HCT116 (cell line): ENCODE measurements at regions not wholly inside any gene's neighbourhood (a gene's known extent, or its start where the extent isn't known, plus 50 kb on each side); places are given as distances from the start of the nearest gene placed in this dataset.

Source experiments
- ATAC-seq: fragments of 200-7000 bp; cut with Tn5 transposase; 2 replicates; pipeline ENCODE4 v1.9.1; 2020; ENCODE audit warnings: mild to moderate bottlenecking, moderate library complexity
- BruUV-seq: library from RNA; stranded (reverse); fragments of 400-500 nt; replicated peaks from 2 replicates; lab custom pipeline; 2021; lab: Mats Ljungman, UMichigan
- CTCF ChIA-PET: fragments of 300-600 bp; sonication (Branson Sonifier 250); formaldehyde crosslinking; loops from one replicate; lab custom pipeline; 2021; ENCODE audit warnings: antibody characterized with exemption; lab: Charles Lee
- POLR2A ChIA-PET: fragments of 300-600, 350-600 bp; sonication (Branson Sonifier 250); formaldehyde crosslinking; loops from one replicate; lab custom pipeline; 2021; ENCODE audit warnings: antibody characterized with exemption; lab: Charles Lee
- RAD21 ChIA-PET, 2 experiments: fragments of 300-600 bp; sonication (Branson Sonifier 250); formaldehyde crosslinking; loops; one replicate each; lab custom pipeline; 2023; ENCODE audit warnings: low total read pairs in 2 of 2; ENCODE audit not compliant: uncharacterized antibody in 2 of 2, unreplicated experiment in 2 of 2, low non-redundant PET in 1 of 2; lab: Charles Lee
- DNase-seq: peaks from one replicate; pipeline ENCODE4 v3.0.0-alpha.2; 2010; ENCODE audit warnings: low read depth, low spot score
- H2AFZ ChIP-seq: fragments of 200-600 bp; shearing (Covaris generic), sonication (generic); 2 replicates; pipeline ENCODE4 v1.6.1; 2017; ENCODE audit warnings: low read depth, mixed run types, mixed read lengths, antibody characterized with exemption, low read length; ENCODE audit not compliant: poor library complexity, severe bottlenecking
- H3K27ac ChIP-seq: 2 replicates; pipeline ENCODE4 v1.5.1; 2012; ENCODE audit warnings: low read depth, low read length
- H3K27me3 ChIP-seq: fragments of 200-600 bp; sonication (generic); 2 replicates; pipeline ENCODE4 v1.6.1; 2016; ENCODE audit warnings: mixed run types, low read length, mixed read lengths; ENCODE audit not compliant: insufficient read depth
- H3K36me3 ChIP-seq, 2 experiments: fragments of 200-500 bp in 1 of 2; fragments of 200-600 bp in 1 of 2; sonication (Bioruptor generic) in 1 of 2; sonication (generic) in 1 of 2; 2 replicates each; pipeline versions ENCODE4 v1.5.1 to v1.6.1; 2014 to 2016; ENCODE audit warnings: low read length in 2 of 2, inconsistent platforms in 1 of 2, mixed read lengths in 1 of 2, mixed run types in 1 of 2; ENCODE audit not compliant: insufficient read depth in 2 of 2, control insufficient read depth in 1 of 2
- H3K4me1 ChIP-seq, 2 experiments: fragments of 200-600 bp in 1 of 2; sonication (generic) in 1 of 2; 2 replicates each; pipeline versions ENCODE4 v1.5.1 to v1.6.1; 2012 to 2017; ENCODE audit warnings: low read length in 2 of 2, inconsistent platforms in 1 of 2, mild to moderate bottlenecking in 1 of 2, mixed read lengths in 1 of 2, mixed run types in 1 of 2, moderate library complexity in 1 of 2; ENCODE audit not compliant: insufficient read depth in 2 of 2, control insufficient read depth in 1 of 2
- H3K4me2 ChIP-seq: fragments of 200-600 bp; sonication (generic); 2 replicates; pipeline ENCODE4 v1.6.1; 2017; ENCODE audit warnings: mixed run types, low read length, mixed read lengths
- H3K4me3 ChIP-seq, 2 experiments: fragments of 200-600 bp in 1 of 2; sonication (generic) in 1 of 2; replicated peaks in 1 of 2; 2 replicates each; pipeline ENCODE4 v1.5.1; 2011 to 2016; ENCODE audit warnings: low read length in 2 of 2, control low read depth in 1 of 2, low read depth in 1 of 2, mild to moderate bottlenecking in 1 of 2, mixed read lengths in 1 of 2, mixed run types in 1 of 2
- H3K79me2 ChIP-seq: fragments of 200-600 bp; sonication (generic); 2 replicates; pipeline ENCODE4 v1.6.1; 2017; ENCODE audit warnings: mild to moderate bottlenecking, mixed run types, low read length, moderate library complexity, mixed read lengths; ENCODE audit not compliant: insufficient read depth
- H3K9ac ChIP-seq: fragments of 200-600 bp; sonication (generic); 2 replicates; pipeline ENCODE4 v1.6.1; 2016; ENCODE audit warnings: low read length, mixed read lengths
- H3K9me2 ChIP-seq: fragments of 200-600 bp; sonication (generic), shearing (Covaris generic); 2 replicates; pipeline ENCODE4 v1.6.1; 2017; ENCODE audit warnings: mixed run types, mild to moderate bottlenecking, moderate library complexity; ENCODE audit not compliant: insufficient read depth
- H3K9me3 ChIP-seq, 2 experiments: fragments of 200-500 bp in 1 of 2; fragments of 200-600 bp in 1 of 2; sonication (Bioruptor generic) in 1 of 2; sonication (generic) in 1 of 2; 2 replicates each; pipeline ENCODE4 v1.6.1; 2014 to 2017; ENCODE audit warnings: low read length in 2 of 2, mixed read lengths in 2 of 2, inconsistent platforms in 1 of 2, low read depth in 1 of 2, mild to moderate bottlenecking in 1 of 2, mixed run types in 1 of 2, moderate library complexity in 1 of 2; ENCODE audit not compliant: control insufficient read depth in 1 of 2, insufficient read depth in 1 of 2
- H4K20me1 ChIP-seq: fragments of 200-600 bp; sonication (generic), shearing (Covaris generic); 2 replicates; pipeline ENCODE4 v1.6.1; 2017; ENCODE audit warnings: mixed run types, mild to moderate bottlenecking, moderate library complexity; ENCODE audit not compliant: insufficient read depth
- CBX3 ChIP-seq: IDR thresholded peaks from 2 replicates; pipeline ENCODE4 v1.6.1; 2012; ENCODE audit warnings: low read depth
- JUND ChIP-seq: IDR thresholded peaks from 2 replicates; pipeline ENCODE4 v1.6.1; 2012
- SIN3A ChIP-seq: IDR thresholded peaks from 2 replicates; pipeline ENCODE4 v1.6.1; 2012; ENCODE audit warnings: low read depth
- intact Hi-C: fragments of 100-400 bp; cut with micrococcal nuclease; formaldehyde crosslinking; loops from 2 replicates; pipeline ENCODE4 v1.10.0; 2022

GRCh38 chr2:39608263-39608575, 57.5 kb upstream of the TMEM178A start:
- Histone ChIP-seq H3K9ac (no peak overlapping the region), H3K27me3 (peaks cover 7% of the 10 kb centered on the region; the same call in 1 of the 2 replicates), H4K20me1 (no peaks in the 10 kb centered on the region), H3K27ac (no peak overlapping the region), H3K9me2 (no peaks in the 10 kb centered on the region), H3K9me3 (no peaks in the 10 kb centered on the region), H3K4me1 (no peaks in the 10 kb centered on the region), H2AFZ (no peak overlapping the region), H3K36me3 (no peaks in the 10 kb centered on the region), H3K79me2 (no peaks in the 10 kb centered on the region), H3K4me3 (no peak overlapping the region), H3K4me2 (no peak overlapping the region)
- intact Hi-C loops: no loop called here
- POLR2A ChIA-PET: no interaction called here
- CTCF ChIA-PET: no interaction called here
- RAD21 ChIA-PET: no interaction called here
- ATAC-seq (no peak), DNase-seq (no peak)
- TF ChIP-seq JUND: no peak
- no TSS peak for BruUV-seq

GRCh38 chr2:39608686-39609441, 56.9 kb upstream of the TMEM178A start:
- no peak overlapping the region for H3K4me3 ChIP-seq
- peaks cover 7% of the 10 kb centered on the region; the same call in 1 of the 2 replicates for H3K27me3 ChIP-seq
- no peaks in the 10 kb centered on the region for H3K36me3 ChIP-seq
- ATAC-seq (no peak), DNase-seq (no peak)
- H3K79me2 ChIP-seq: no peaks in the 10 kb centered on the region
- TF ChIP-seq SIN3A: no peak
- TF ChIP-seq CBX3: no peak
- no peaks in the 10 kb centered on the region for H3K4me1 ChIP-seq
- no TSS peak for BruUV-seq
- no peak overlapping the region for H3K4me2 ChIP-seq
- no peak overlapping the region for H2AFZ ChIP-seq
- no peak overlapping the region for H3K9ac ChIP-seq
- H3K9me3 ChIP-seq: no peaks in the 10 kb centered on the region
- no peaks in the 10 kb centered on the region for H3K9me2 ChIP-seq
- H4K20me1 ChIP-seq: no peaks in the 10 kb centered on the region
- ChIA-PET POLR2A (no interaction called here), RAD21 (no interaction called here), CTCF (no interaction called here)
- intact Hi-C loops: no loop called here
- no peak overlapping the region for H3K27ac ChIP-seq
